HG03575 (cell line): ENCODE measurements at regions not wholly inside any gene's neighbourhood (a gene's known extent, or its start where the extent isn't known, plus 50 kb on each side); places are given as distances from the start of the nearest gene placed in this dataset.
A peak's percentile ranks its signal among the peaks of the same experiment; 100 is the strongest.
"Not testable (repeated sequence)": the region's sequence is repeated elsewhere in the genome, so short reads cannot be mapped to it uniquely, and the experiment has no call there.

Experiments used
- ATAC-seq: cut with Tn5 transposase; IDR thresholded peaks from one replicate; pipeline ENCODE4 v1.9.1; 2021; ENCODE audit not compliant: unreplicated experiment, insufficient number of reproducible peaks, low FRiP score; ENCODE audit errors: extremely low read depth

DNA sequence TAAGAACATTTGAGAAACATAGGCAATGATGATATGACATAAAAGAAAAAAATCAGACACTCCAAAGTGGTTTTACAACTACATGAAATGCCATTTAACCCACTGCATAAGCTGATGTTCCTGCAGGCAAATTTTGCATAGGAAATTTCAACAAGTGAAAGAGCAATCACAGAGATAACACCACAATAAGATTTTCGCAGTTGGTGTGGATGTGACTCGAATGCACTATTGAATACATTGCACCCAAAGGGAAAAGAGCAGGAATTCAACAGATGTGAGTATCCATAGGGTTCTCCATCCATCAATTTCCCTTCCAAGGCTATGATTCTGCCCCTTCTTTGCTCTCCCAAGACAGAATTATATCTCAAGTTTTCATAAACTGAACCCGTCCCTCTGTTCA is 456.1 kb downstream of the RAP2B start:
- no peak for ATAC-seq

- no peak for ATAC-seq
Observed at GRCh38 chr3:153619268-153619667, 457.2 kb downstream of the RAP2B start.

DNA sequence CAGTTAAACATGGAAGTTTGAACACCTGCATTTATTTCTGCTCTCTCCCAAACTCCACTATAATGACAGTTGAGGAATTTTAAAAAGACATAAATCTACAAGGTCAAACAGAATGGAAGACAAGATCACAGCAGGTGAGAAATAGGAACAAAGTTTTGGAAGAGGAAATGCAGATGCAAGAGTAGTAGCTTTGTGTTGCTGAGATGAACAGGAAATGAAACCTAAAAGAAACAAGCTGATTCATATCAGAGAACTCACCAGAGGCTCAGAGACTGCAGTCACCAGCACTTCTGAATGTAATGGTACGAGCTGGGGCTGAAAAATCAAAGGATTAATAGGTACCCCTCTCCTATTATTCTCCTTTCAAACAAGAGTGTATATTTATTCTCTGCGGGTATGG is 459.9 kb downstream of the RAP2B start:
- ATAC-seq, result peak; percentile 97

DNA sequence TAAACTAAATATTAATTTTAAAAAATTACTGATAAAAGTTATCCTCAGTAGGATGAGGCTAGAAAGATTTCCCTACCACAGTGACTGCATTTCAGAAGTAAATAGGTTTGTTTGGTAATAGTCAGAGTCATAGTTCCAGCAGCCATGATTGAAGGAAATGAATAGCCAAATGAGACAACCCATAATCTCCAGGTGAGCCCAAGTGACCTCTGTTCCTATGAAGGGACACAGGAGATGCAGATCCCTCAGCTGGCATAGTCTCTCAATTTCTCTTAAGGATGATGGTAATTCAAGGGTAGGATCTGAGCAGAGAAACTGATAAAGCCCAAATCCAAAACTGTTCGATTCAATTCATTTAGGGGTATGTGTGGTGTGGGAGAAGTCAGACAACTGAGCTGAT is 461.8 kb downstream of the RAP2B start:
- no peak for ATAC-seq

GRCh38 chr3:153624310-153625030 is 462.4 kb downstream of the RAP2B start:
- ATAC-seq, result no peak

- no peak for ATAC-seq
Observed at GRCh38 chr3:153625506-153625905, 463.5 kb downstream of the RAP2B start.

DNA sequence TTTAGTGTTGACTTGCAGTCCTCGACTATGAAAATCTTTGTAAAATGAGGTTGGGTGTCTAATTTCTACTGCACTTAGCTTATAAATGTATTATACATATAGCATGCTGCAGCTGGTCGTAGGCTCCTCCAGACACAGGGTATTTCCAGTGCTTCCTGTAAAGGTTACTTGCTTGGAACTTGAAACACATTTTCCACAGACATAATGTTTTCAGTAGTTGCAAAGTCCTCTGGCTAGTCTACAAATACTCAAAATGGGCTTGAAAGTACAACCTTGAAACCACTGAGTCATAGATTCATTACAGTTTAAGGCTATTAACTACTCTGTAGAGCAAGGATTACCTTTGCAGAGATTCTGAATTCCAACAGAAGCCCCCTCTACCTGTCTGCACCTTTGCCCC is 464.1 kb downstream of the RAP2B start:
- no peak for ATAC-seq

DNA sequence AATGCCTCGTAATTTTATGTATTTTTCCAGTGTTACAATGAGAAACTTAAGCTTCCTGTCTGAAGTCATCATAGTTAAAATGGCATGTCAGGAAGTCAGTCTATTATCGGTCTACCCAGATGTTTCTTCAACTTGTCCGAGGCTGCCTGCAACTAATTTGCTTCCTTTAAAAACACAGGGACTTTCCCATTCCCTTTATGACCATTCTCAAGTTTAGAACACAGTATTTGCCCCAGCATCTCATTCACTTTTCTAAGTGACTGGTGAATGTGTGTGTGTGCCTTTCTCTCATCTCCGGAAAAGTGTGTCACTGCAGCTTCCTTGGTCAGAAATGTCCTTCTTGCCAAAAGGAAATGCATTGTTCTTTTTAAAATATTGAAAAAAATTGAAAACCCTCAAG is 466.6 kb downstream of the RAP2B start:
- no peak for ATAC-seq

DNA sequence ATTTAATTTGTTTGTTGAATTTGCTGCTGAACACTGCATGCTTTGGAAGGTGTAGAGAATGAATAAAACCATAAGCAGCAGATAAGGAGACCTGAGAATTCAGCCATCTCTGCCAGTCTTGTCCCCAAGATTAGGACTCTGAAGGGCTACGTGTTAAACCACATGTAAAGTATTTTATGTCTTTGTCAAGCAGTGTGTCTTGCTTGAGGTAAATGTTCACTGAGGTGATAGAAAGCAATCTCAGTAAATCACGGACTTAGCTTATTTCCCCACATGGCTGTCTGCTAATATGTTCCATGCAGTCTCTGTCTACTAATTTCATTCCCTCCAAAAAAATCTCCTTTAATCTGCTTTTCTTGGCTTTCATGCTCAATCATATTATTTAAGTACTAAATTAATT is 467.1 kb downstream of the RAP2B start:
- ATAC-seq, result no peak

- no peak for ATAC-seq
Observed at GRCh38 chr3:153631102-153631501, 469.1 kb downstream of the RAP2B start.

GRCh38 chr3:153631664-153632063 is 469.6 kb downstream of the RAP2B start:
- no peak for ATAC-seq

DNA sequence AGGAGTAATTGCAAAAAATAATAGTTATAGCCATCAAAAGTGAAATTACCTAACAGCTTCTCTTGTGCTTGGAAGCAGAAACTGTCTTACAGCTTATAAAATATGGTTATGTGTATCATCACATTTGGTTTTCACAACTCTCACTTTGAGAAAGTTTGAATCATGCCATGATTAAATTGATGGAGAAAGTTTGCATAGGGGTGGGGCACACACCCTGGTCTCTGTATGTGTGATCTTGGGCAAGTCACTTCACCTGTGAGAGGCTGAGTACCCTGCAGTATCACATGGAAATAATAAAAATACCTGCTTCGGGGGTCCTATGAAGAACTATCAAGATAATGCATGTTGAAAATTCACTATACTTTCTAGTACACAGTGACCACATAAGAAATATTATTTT is 471.4 kb downstream of the RAP2B start:
- ATAC-seq, result no peak

DNA sequence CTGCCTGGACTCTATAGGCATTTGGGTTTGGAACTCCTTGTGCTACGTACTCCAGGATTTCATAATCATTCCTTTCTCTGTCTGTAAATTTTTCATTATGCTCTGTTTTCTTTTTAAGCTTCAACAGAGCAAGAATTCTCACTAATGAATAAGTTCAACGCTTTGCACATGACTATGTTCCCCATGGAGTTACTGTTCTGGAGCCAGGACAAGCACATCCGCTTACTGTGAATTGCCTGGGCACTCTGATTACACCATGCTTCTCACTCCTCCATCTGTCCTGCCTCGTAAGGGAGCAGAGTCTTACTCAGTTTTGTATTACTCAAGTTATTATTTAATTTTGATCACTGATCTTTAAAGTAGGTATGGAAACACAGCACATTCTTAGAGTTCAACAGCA is 472.7 kb downstream of the RAP2B start:
- ATAC-seq, result no peak

DNA sequence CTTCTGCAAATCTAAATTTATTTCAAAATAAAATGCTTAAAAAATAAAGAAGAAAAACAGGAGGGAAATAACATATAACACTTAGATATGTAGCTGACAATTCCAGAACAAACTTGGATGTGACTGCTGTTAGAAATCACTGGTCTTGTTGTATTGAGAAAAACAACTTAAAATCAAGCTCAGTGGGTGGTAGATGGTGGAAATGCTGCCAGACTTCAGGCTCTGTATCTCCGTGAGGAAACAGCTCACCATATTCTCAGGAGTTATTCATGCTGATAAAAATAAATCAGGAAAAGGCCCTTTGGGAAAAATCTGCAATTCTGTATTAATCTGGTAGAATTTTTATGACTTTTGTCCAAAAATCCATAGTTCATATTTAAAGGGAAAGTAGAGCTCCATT is 477.6 kb downstream of the RAP2B start:
- ATAC-seq, result no peak

DNA sequence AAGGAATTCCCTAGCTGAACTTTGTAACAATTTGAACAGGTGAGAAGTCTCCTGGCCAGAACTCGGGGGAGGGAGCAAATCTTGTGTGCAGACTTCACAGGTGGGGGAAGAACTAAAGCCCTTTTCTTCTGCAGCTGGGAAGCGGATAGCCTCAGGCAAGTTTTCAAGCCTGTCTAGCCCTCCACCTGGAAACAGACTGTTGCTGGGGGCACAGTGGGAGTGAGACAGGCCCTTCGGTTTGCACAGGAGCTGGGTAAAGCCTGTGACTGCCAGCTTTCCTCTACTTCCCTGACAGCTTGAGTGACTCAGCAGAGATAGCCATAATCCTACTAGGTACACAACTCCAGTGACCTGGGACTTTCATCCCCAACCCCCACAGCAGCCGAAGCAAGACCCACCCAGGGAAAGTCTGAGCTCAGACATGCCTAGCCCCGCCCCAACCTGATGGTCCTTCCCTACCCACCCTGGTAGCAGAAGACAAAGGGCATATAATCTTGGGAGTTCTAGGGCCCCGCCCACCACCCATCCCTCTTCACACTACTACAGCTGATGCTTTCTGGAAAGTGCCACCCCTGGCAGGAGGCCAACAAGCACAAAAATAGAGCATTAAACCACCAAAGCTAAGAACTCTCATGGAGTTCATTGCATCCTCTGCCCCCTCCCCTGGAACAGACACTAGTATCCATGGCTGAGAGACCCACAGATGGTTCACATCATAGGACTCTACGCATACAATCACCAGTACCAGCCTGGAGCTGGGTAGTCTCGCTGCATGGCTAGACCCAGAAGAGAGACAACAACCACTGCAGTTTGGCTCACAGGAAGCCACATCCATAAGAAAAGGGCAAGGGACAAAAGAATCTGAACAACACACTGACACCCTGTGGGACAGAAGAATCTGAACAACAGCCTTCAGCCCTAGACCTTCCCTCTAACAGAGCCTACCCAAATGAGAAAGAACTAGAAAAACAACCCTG is 479.0 kb downstream of the RAP2B start:
- no peak for ATAC-seq

GRCh38 chr3:153642576-153642975 is 478.6 kb upstream of the ARHGEF26 start:
- not testable (repeated sequence) for ATAC-seq

DNA sequence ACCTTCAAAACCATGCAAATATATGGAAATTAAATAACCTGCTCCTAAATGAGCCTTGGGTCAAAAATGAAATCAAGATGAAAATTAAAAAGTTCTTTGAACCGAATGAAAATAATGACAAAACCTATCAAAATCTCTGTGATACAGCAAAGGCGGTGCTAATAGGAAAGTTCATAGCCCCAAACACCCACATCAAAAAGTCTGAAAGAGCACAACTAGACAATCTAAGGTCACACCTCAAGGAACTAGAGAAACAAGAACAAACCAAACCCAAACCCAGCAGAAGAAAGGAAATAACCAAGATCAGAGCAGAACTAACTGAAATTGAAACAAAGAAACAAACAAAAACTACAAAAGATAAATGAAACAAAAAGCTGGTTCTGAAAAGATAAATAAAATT is 477.7 kb upstream of the ARHGEF26 start:
- ATAC-seq, result not testable (repeated sequence)

DNA sequence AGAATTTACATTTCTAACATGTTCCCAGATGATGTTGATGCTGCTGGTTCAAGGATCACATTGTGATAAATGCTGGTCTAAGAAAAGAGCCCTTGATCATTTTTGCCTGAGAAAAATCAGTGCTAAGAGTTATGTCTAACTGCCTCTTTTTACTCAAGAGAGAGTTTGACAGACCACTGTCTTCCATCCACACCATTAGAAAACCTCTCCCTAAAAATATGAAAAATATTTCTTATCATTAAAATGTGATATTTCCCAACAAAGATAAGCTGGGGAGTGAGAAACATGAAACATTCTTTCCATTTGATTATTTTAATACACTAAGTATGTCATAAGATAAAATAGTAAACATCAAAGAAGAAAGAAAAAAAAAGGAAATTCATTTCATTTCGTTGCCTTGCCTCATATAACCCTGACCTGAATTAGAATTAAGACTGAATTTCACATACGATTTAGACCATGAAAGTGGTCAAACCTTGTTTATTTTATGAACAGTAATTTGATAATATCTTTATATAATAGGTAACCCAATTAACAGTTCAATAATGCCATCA is 471.8 kb upstream of the ARHGEF26 start:
- no peak for ATAC-seq

- no peak for ATAC-seq
Observed at GRCh38 chr3:153652076-153652475, 469.1 kb upstream of the ARHGEF26 start.

DNA sequence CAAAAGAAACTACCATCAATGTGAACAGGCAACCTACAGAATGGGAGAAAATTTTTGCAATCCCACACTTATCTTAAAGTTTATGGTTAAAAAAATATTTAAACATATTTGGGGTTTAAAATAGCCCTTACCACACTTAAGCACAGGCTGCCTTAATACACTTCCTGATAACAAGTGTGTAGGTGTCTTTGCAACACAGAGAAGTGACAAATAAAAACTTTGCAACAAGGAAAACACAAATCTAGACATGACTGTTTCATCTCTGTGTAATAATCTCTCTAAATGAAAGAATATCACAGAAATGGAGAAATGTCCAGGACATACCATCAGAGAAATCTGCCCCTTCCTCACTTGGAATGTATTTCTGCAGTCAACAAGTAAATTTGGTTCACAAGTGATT is 464.1 kb upstream of the ARHGEF26 start:
- ATAC-seq, result no peak
